GM12878 (cell line): ENCODE measurements at regions not wholly inside any gene's neighbourhood (a gene's known extent, or its start where the extent isn't known, plus 50 kb on each side); places are given as distances from the start of the nearest gene placed in this dataset.

Experiments used
- ATAC-seq: fragments of 200-7000 bp; cut with Tn5 transposase; 3 replicates; pipeline ENCODE4 v1.9.1; 2020; ENCODE audit warnings: mild to moderate bottlenecking, moderate library complexity
- BruUV-seq: library from RNA; stranded (reverse); fragments of 400-500 nt; replicated peaks from 2 replicates; lab custom pipeline; 2021; lab: Mats Ljungman, UMichigan
- CTCF ChIA-PET: fragments of 300-600 bp; sonication (Branson Sonifier 250); formaldehyde crosslinking; extraction: SDS; loops from one replicate; lab custom pipeline; 2021; ENCODE audit warnings: inconsistent platforms; lab: Yijun Ruan, JAX
- POLR2A ChIA-PET: fragments of 350-600 bp; formaldehyde crosslinking; extraction: SDS; loops from one replicate; lab custom pipeline; 2021; ENCODE audit warnings: inconsistent platforms; lab: Charles Lee
- RAD21 ChIA-PET: fragments of 300-600 bp; sonication (Branson Sonifier 250); formaldehyde crosslinking; loops from one replicate; lab custom pipeline; 2023; ENCODE audit warnings: antibody characterized with exemption; ENCODE audit not compliant: unreplicated experiment; lab: Charles Lee
- SMC1A ChIA-PET: fragments of 300-600 bp; sonication (Branson Sonifier 250); formaldehyde crosslinking; loops from one replicate; lab custom pipeline; 2023; ENCODE audit not compliant: unreplicated experiment, uncharacterized antibody; lab: Charles Lee
- DNase-seq: peaks from one replicate; pipeline ENCODE4 v3.0.0-alpha.2; 2011; ENCODE audit warnings: low read depth, low spot score
- FAIRE-seq: peaks from 3 replicates; lab custom pipeline; 2011; peaks lifted over from hg19 to GRCh38; lab: Jason Lieb, UNC
- H2AFZ ChIP-seq: 2 replicates; pipeline ENCODE4 v1.6.0; 2011; ENCODE audit warnings: low read depth, low read length, control low read depth; ENCODE audit not compliant: control insufficient read depth
- H3K27ac ChIP-seq: 2 replicates; pipeline ENCODE4 v1.5.1; 2011; ENCODE audit warnings: control low read depth; ENCODE audit not compliant: control insufficient read depth, insufficient read depth
- H3K27me3 ChIP-seq, 2 experiments: replicated peaks in 1 of 2; 2 replicates each; pipeline versions ENCODE4 v1.6.0 to v1.6.1; 2011; ENCODE audit warnings: low read length in 1 of 2; ENCODE audit not compliant: control insufficient read depth in 2 of 2, insufficient read depth in 2 of 2
- H3K36me3 ChIP-seq, 2 experiments: 2 replicates each; pipeline ENCODE4 v1.5.1; 2011; ENCODE audit warnings: low read length in 1 of 2; ENCODE audit not compliant: control insufficient read depth in 2 of 2, insufficient read depth in 2 of 2
- H3K4me1 ChIP-seq: 2 replicates; pipeline ENCODE4 v1.6.1; 2011; ENCODE audit warnings: mild to moderate bottlenecking, low read length, moderate library complexity, mixed read lengths; ENCODE audit not compliant: control insufficient read depth, insufficient read depth
- H3K4me2 ChIP-seq: 2 replicates; pipeline ENCODE4 v1.6.0; 2011; ENCODE audit warnings: control low read depth; ENCODE audit not compliant: control insufficient read depth, insufficient read depth
- H3K4me3 ChIP-seq: fragments of 200-600 bp; sonication (generic); 2 replicates; pipeline ENCODE4 v1.5.1; 2016
- H3K79me2 ChIP-seq: 2 replicates; pipeline ENCODE4 v1.6.0; 2011; ENCODE audit warnings: low read length; ENCODE audit not compliant: control insufficient read depth, insufficient read depth
- H3K9ac ChIP-seq: 2 replicates; pipeline ENCODE4 v1.8.0; 2011; ENCODE audit warnings: low read length, control low read depth, mixed read lengths; ENCODE audit not compliant: control insufficient read depth, insufficient read depth
- H3K9me3 ChIP-seq: replicated peaks from 3 replicates; pipeline ENCODE4 v1.5.1; 2011; ENCODE audit warnings: mild to moderate bottlenecking, low read length; ENCODE audit not compliant: control insufficient read depth, insufficient read depth
- H4K20me1 ChIP-seq: 2 replicates; pipeline ENCODE4 v1.6.0; 2011; ENCODE audit not compliant: control insufficient read depth, insufficient read depth
- ATF2 ChIP-seq: IDR thresholded peaks from 2 replicates; pipeline ENCODE4 v1.6.1; 2012; ENCODE audit warnings: low read length, inconsistent platforms
- ATF7 ChIP-seq: fragments of 450-650 bp; IDR thresholded peaks from 2 replicates; pipeline ENCODE4 v1.6.1; 2016; ENCODE audit warnings: low read depth, mild to moderate bottlenecking
- BCL11A ChIP-seq: IDR thresholded peaks from 2 replicates; pipeline ENCODE4 v1.6.1; 2011; ENCODE audit warnings: low read depth, low read length
- DPF2 ChIP-seq: fragments of 450-650 bp; IDR thresholded peaks from 2 replicates; pipeline ENCODE4 v1.6.1; 2017; ENCODE audit warnings: mild to moderate bottlenecking
- EP300 ChIP-seq, 2 experiments: fragments of 150-350 bp in 1 of 2; IDR thresholded peaks; 2 replicates each; pipeline ENCODE4 v1.6.1; 2011 to 2012; ENCODE audit warnings: low read depth in 2 of 2, low read length in 2 of 2, borderline replicate concordance in 1 of 2, improper control_type of control experiment in 1 of 2, inconsistent platforms in 1 of 2; ENCODE audit not compliant: control insufficient read depth in 1 of 2
- ESRRA ChIP-seq: IDR thresholded peaks from 2 replicates; pipeline ENCODE4 v1.6.1; 2012; ENCODE audit warnings: mild to moderate bottlenecking, low read length, improper control_type of control experiment
- EZH2 ChIP-seq: IDR thresholded peaks from 2 replicates; pipeline ENCODE4 v1.6.1; 2012; ENCODE audit warnings: low read depth, mild to moderate bottlenecking, control low read depth, inconsistent platforms, low read length, borderline replicate concordance; ENCODE audit not compliant: control insufficient read depth
- FOXM1 ChIP-seq: IDR thresholded peaks from 2 replicates; pipeline ENCODE4 v1.6.1; 2012; ENCODE audit warnings: low read depth, mild to moderate bottlenecking, inconsistent platforms, low read length, moderate library complexity
- GABPA ChIP-seq: IDR thresholded peaks from 2 replicates; pipeline ENCODE4 v1.6.1; 2014; ENCODE audit warnings: antibody characterized with exemption, low read depth, mild to moderate bottlenecking, inconsistent platforms
- IKZF1 ChIP-seq: fragments of 450-650 bp; conservative IDR thresholded peaks from 2 replicates; pipeline ENCODE4 v1.6.1; 2017; ENCODE audit warnings: antibody characterized with exemption, mild to moderate bottlenecking
- IKZF2 ChIP-seq, 2 experiments: fragments of 450-650 bp; IDR thresholded peaks; 2 replicates each; pipeline ENCODE4 v1.6.1; 2017; ENCODE audit warnings: mild to moderate bottlenecking in 2 of 2, moderate library complexity in 2 of 2
- MLLT1 ChIP-seq: fragments of 450-650 bp; IDR thresholded peaks from 2 replicates; pipeline ENCODE4 v1.6.1; 2016; ENCODE audit warnings: mild to moderate bottlenecking
- MTA2 ChIP-seq: fragments of 450-650 bp; IDR thresholded peaks from 2 replicates; pipeline ENCODE4 v1.6.1; 2016; ENCODE audit warnings: low read depth, mild to moderate bottlenecking, moderate library complexity
- NBN ChIP-seq: fragments of 450-650 bp; IDR thresholded peaks from 2 replicates; pipeline ENCODE4 v1.6.1; 2016
- NFXL1 ChIP-seq: fragments of 450-650 bp; IDR thresholded peaks from 2 replicates; pipeline ENCODE4 v1.6.1; 2017; ENCODE audit warnings: antibody characterized with exemption, mild to moderate bottlenecking, borderline replicate concordance
- NR2C2 ChIP-seq: IDR thresholded peaks from 2 replicates; pipeline ENCODE4 v1.6.1; 2011; ENCODE audit warnings: borderline replicate concordance, low read depth; ENCODE audit not compliant: control insufficient read depth, insufficient read length
- PKNOX1 ChIP-seq: fragments of 450-650 bp; IDR thresholded peaks from 2 replicates; pipeline ENCODE4 v1.6.1; 2016; ENCODE audit warnings: mild to moderate bottlenecking
- RUNX3 ChIP-seq: IDR thresholded peaks from 2 replicates; pipeline ENCODE4 v1.6.1; 2012; ENCODE audit warnings: low read length, inconsistent platforms
- SPI1 ChIP-seq: IDR thresholded peaks from 2 replicates; pipeline ENCODE4 v1.6.1; 2011; ENCODE audit warnings: low read depth, mild to moderate bottlenecking, low read length, moderate library complexity, borderline replicate concordance; ENCODE audit not compliant: insufficient read depth
- TAF1 ChIP-seq: IDR thresholded peaks from 2 replicates; pipeline ENCODE4 v1.6.1; 2011; ENCODE audit warnings: mild to moderate bottlenecking, low read depth, low read length, borderline replicate concordance
- TCF7 ChIP-seq: IDR thresholded peaks from 2 replicates; pipeline ENCODE4 v1.6.1; 2014; ENCODE audit warnings: antibody characterized with exemption, borderline replicate concordance
- YBX1 ChIP-seq: fragments of 450-650 bp; IDR thresholded peaks from 2 replicates; pipeline ENCODE4 v1.6.1; 2016; ENCODE audit warnings: antibody characterized with exemption
- WGBS: methylation state at CpG from one replicate; pipeline ENCODE4 v1.1.6; 2016; ENCODE audit warnings: low lambda C conversion rate; ENCODE audit not compliant: insufficient replicate concordance, insufficient coverage; ENCODE audit errors: missing lambda C conversion rate; 5-methylcytosine and 5-hydroxymethylcytosine counted together
- in situ Hi-C: fragments of 300-500 bp; cut with MboI; formaldehyde crosslinking; loops from 9 replicates; pipeline ENCODE4 v1.14.3; 2018; ENCODE audit warnings: mixed read lengths
- intact Hi-C: fragments of 100-400 bp; cut with micrococcal nuclease; formaldehyde crosslinking; loops from one replicate; pipeline ENCODE4 v1.14.2; 2022; ENCODE audit not compliant: unreplicated experiment

GRCh38 chr12:91687052-91688017 lies 458.3 kb downstream of the BTG1 start:
- intact Hi-C loops: no loop called here
- peak; percentile 71 for TF ChIP-seq NBN
- no peak for TF ChIP-seq ESRRA
- peak; percentile 93 for TF ChIP-seq DPF2
- TF ChIP-seq TCF7: peak; percentile 59; the same call in 1 of the 2 replicates
- TF ChIP-seq NR2C2: no peak
- TF ChIP-seq NFXL1: no peak
- peak; percentile 89 for TF ChIP-seq ATF7
- TF ChIP-seq BCL11A: peak; percentile 89; the same call in 1 of the 2 replicates
- TF ChIP-seq FOXM1: no peak
- TF ChIP-seq IKZF1: peak; percentile 86
- TF ChIP-seq RUNX3: peak; percentile 51
- TF ChIP-seq TAF1: no peak
- TF ChIP-seq PKNOX1: peak; percentile 21; the same call in 1 of the 2 replicates
- TF ChIP-seq YBX1: no peak
- TF ChIP-seq IKZF2 (IDR thresholded peaks at IDR 0.05): peak; percentile 83 to 88
- TF ChIP-seq SPI1: peak; percentile 93
- peak; percentile 96 for TF ChIP-seq MTA2
- no peak for TF ChIP-seq ATF2
- peak; percentile 30 to 72; a peak in 2 of 4 replicates for TF ChIP-seq EP300 (IDR thresholded peaks at IDR 0.05; ENCODE audit: borderline replicate concordance in 1 of 2, control insufficient read depth in 1 of 2, low read depth in 2 of 2, low read length in 2 of 2)
- 0 out of 2 replicates have a peak, but pooled peaks have one; percentile 29 for TF ChIP-seq MLLT1
- TF ChIP-seq GABPA: no peak
- TF ChIP-seq EZH2: no peak

More at GRCh38 chr12:91687052-91688017, 458.3 kb downstream of the BTG1 start:
- RAD21 ChIA-PET: no interaction called here
- no peak overlapping the region for H3K4me3 ChIP-seq
- POLR2A ChIA-PET: no interaction called here
- H3K36me3 ChIP-seq: no peaks in the 10 kb centered on the region
- DNase-seq: peak; percentile 19
- no TSS peak for BruUV-seq
- in situ Hi-C loops: no loop called here
- CTCF ChIA-PET: no interaction called here
- no peaks in the 10 kb centered on the region for H4K20me1 ChIP-seq
- H2AFZ ChIP-seq: no peak overlapping the region
- no peak overlapping the region for H3K4me2 ChIP-seq
- peak; percentile 89 for ATAC-seq
- H3K9me3 ChIP-seq: no peaks in the 10 kb centered on the region
- H3K9ac ChIP-seq: no peak overlapping the region
- 35% methylated on average over 3 of the region's 3 CpGs for WGBS
- SMC1A ChIA-PET: interaction anchor here (0.8 to 1.2 kb wide), 2 partner anchors 273 to 306 kb away, joined by 3 read pairs; no protein-coding TSS in a partner anchor
- H3K79me2 ChIP-seq: no peaks in the 10 kb centered on the region
- no peaks in the 10 kb centered on the region for H3K4me1 ChIP-seq
- peak; percentile 47 for FAIRE-seq
- no peak overlapping the region for H3K27ac ChIP-seq
- no peaks in the 10 kb centered on the region for H3K27me3 ChIP-seq
